Upper lobe of right lung (tissue), 1 donor: ENCODE measurements at regions not wholly inside any gene's neighbourhood (a gene's known extent, or its start where the extent isn't known, plus 50 kb on each side); places are given as distances from the start of the nearest gene placed in this dataset.

Source experiments
- ATAC-seq: fragments of 200-7000 bp; cut with Tn5 transposase; one replicate; pipeline ENCODE4 v1.9.1; 2020; ENCODE audit warnings: mild to moderate bottlenecking, moderate library complexity
- DNase-seq: peaks from one replicate; pipeline ENCODE4 v3.0.0-alpha.2; 2020
- H3K27ac ChIP-seq: fragments of 200-600 bp; one replicate; pipeline ENCODE4 v1.8.0; 2022
- H3K27me3 ChIP-seq: fragments of 200-600 bp; one replicate; pipeline ENCODE4 v1.8.0; 2022; ENCODE audit warnings: mild to moderate bottlenecking
- H3K36me3 ChIP-seq: fragments of 200-600 bp; one replicate; pipeline ENCODE4 v1.8.0; 2022
- H3K4me1 ChIP-seq: fragments of 200-600 bp; one replicate; pipeline ENCODE4 v1.8.0; 2022
- H3K4me3 ChIP-seq: fragments of 200-600 bp; one replicate; pipeline ENCODE4 v1.8.0; 2022; ENCODE audit warnings: mild to moderate bottlenecking
- H3K9me3 ChIP-seq: fragments of 200-600 bp; one replicate; pipeline ENCODE4 v1.8.0; 2022
- CTCF ChIP-seq: fragments of 200-600 bp; IDR thresholded peaks from one replicate; pipeline ENCODE4 v1.8.0; 2022; ENCODE audit warnings: antibody characterized with exemption
- intact Hi-C: fragments of 100-400 bp; cut with DNase I; formaldehyde crosslinking; loops from one replicate; pipeline ENCODE4 v1.11.0; 2022
- donor health status: DM: no; HTN: yes; CAD: no; lungs with severe emphysema.

GRCh38 chrX:113818346-113818745, 765.5 kb upstream of the HTR2C start:
- Histone ChIP-seq H3K27ac (no peak overlapping the region), H3K9me3 (no peaks in the 10 kb centered on the region), H3K36me3 (no peaks in the 10 kb centered on the region), H3K4me1 (no peaks in the 10 kb centered on the region), H3K4me3 (no peak overlapping the region), H3K27me3 (no peaks in the 10 kb centered on the region)
- ATAC-seq (no peak), DNase-seq (no peak)
- intact Hi-C loops = no loop called here
- no peak for TF ChIP-seq CTCF

- no peaks in the 10 kb centered on the region for H3K27me3 ChIP-seq
- ATAC-seq = no peak
- H3K9me3 ChIP-seq = no peaks in the 10 kb centered on the region
Observed at GRCh38 chrX:113804819-113805218, 779.1 kb upstream of the HTR2C start.

GRCh38 chrX:113804291-113804690, 779.6 kb upstream of the HTR2C start:
- H3K9me3 ChIP-seq = no peaks in the 10 kb centered on the region
- no peak overlapping the region for H3K27ac ChIP-seq
- no peak for TF ChIP-seq CTCF
- DNase-seq = no peak
- ATAC-seq = no peak
- H3K4me1 ChIP-seq = no peaks in the 10 kb centered on the region
- intact Hi-C loops = no loop called here
- no peaks in the 10 kb centered on the region for H3K36me3 ChIP-seq
- H3K27me3 ChIP-seq = no peaks in the 10 kb centered on the region
- H3K4me3 ChIP-seq = no peak overlapping the region

More at GRCh38 chrX:113804819-113805218, 779.1 kb upstream of the HTR2C start:
- no peaks in the 10 kb centered on the region for H3K4me1 ChIP-seq
- intact Hi-C loops = no loop called here
- H3K27ac ChIP-seq = no peak overlapping the region
- no peak overlapping the region for H3K4me3 ChIP-seq
- no peak for TF ChIP-seq CTCF
- DNase-seq = no peak
- H3K36me3 ChIP-seq = no peaks in the 10 kb centered on the region

GRCh38 chrX:113802837-113803236, 781.0 kb upstream of the HTR2C start:
- H3K36me3 ChIP-seq = no peaks in the 10 kb centered on the region
- TF ChIP-seq CTCF = no peak
- DNase-seq = no peak
- intact Hi-C loops = no loop called here
- H3K27ac ChIP-seq = no peak overlapping the region
- no peak overlapping the region for H3K4me3 ChIP-seq
- no peak for ATAC-seq
- H3K4me1 ChIP-seq = no peaks in the 10 kb centered on the region
- H3K27me3 ChIP-seq = no peaks in the 10 kb centered on the region
- H3K9me3 ChIP-seq = no peaks in the 10 kb centered on the region

GRCh38 chrX:113800955-113801354, 782.9 kb upstream of the HTR2C start:
- no peaks in the 10 kb centered on the region for H3K36me3 ChIP-seq
- no peak for TF ChIP-seq CTCF
- no peaks in the 10 kb centered on the region for H3K4me1 ChIP-seq
- intact Hi-C loops = no loop called here
- no peak for ATAC-seq
- no peaks in the 10 kb centered on the region for H3K9me3 ChIP-seq
- H3K27ac ChIP-seq = no peak overlapping the region
- no peak overlapping the region for H3K4me3 ChIP-seq
- H3K27me3 ChIP-seq = no peaks in the 10 kb centered on the region
- DNase-seq = no peak

- Histone ChIP-seq H3K9me3 (no peaks in the 10 kb centered on the region), H3K27me3 (no peaks in the 10 kb centered on the region), H3K36me3 (no peaks in the 10 kb centered on the region), H3K27ac (no peak overlapping the region), H3K4me1 (no peaks in the 10 kb centered on the region), H3K4me3 (no peak overlapping the region)
- DNase-seq = no peak
- TF ChIP-seq CTCF = no peak
- intact Hi-C loops = no loop called here
- no peak for ATAC-seq
Observed at GRCh38 chrX:113793563-113793962, 790.3 kb upstream of the HTR2C start.
